ENCODE measurements at regions not wholly inside any gene's neighbourhood (a gene's known extent, or its start where the extent isn't known, plus 50 kb on each side); places are given as distances from the start of the nearest gene placed in this dataset.

DNA sequence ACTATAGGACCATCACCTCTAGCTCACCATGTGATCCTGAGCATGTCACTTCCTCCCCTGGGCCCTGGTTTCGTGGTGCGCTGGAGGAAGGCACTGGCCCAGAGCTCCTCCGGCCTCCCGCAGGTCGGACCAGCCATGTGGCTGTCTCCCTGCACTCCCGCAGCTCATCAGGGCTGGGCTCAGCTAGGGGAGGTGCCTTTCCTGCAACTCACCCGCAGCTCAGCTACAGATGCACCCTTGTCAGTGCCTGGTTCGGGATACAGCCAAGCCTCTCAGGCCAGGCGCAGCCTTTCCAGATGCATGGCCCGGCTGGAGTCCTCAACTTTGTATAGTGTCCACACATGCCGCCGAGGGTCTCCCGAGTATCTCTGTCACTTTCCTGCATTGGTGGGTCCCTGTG lies 138.2 kb upstream of the VSTM2B start:
- Histone ChIP-seq H3K27ac (ENCODE audit: low read length) (no peak overlapping the region), H3K79me2 (replicated peaks; ENCODE audit: insufficient read depth, low read length) (no peaks in the 10 kb centered on the region), H3K9me2 (ENCODE audit: insufficient read depth, low read length) (no peaks in the 10 kb centered on the region), H3K4me3 (ENCODE audit: low read length) (no peak overlapping the region), H3K27me3 (ENCODE audit: insufficient read depth, low read depth, low read length) (no peaks in the 10 kb centered on the region), H2AFZ (ENCODE audit: low read depth, low read length) (no peak overlapping the region), H3K36me3 (ENCODE audit: insufficient read depth, low read length) (no peaks in the 10 kb centered on the region), H4K20me1 (ENCODE audit: insufficient read depth) (no peaks in the 10 kb centered on the region), H3K9ac (ENCODE audit: low read length) (no peak overlapping the region), H3F3A (ENCODE audit: insufficient read depth, low read length, poor library complexity, severe bottlenecking) (no peaks in the 10 kb centered on the region), H3K9me3 (ENCODE audit: low read length) (no peaks in the 10 kb centered on the region), H3K4me2 (ENCODE audit: low read length) (no peak overlapping the region)
- TF ChIP-seq RAD21 (conservative IDR thresholded peaks at IDR 0.05) (no peak), MXI1 (conservative IDR thresholded peaks at IDR 0.05; ENCODE audit: poor library complexity, severe bottlenecking) (no peak), TAF1 (IDR thresholded peaks at IDR 0.05; ENCODE audit: low read depth) (no peak), POLR2AphosphoS5 (IDR thresholded peaks at IDR 0.05) (no peak), EP300 (conservative IDR thresholded peaks at IDR 0.05; ENCODE audit: poor library complexity, severe bottlenecking) (no peak), EZH2 (IDR thresholded peaks at IDR 0.05; ENCODE audit: borderline replicate concordance, insufficient read depth, low read length, poor library complexity, severe bottlenecking) (no peak), SMC3 (conservative IDR thresholded peaks at IDR 0.05; ENCODE audit: poor library complexity) (no peak)
- TF ChIP-seq, protein P1, sequence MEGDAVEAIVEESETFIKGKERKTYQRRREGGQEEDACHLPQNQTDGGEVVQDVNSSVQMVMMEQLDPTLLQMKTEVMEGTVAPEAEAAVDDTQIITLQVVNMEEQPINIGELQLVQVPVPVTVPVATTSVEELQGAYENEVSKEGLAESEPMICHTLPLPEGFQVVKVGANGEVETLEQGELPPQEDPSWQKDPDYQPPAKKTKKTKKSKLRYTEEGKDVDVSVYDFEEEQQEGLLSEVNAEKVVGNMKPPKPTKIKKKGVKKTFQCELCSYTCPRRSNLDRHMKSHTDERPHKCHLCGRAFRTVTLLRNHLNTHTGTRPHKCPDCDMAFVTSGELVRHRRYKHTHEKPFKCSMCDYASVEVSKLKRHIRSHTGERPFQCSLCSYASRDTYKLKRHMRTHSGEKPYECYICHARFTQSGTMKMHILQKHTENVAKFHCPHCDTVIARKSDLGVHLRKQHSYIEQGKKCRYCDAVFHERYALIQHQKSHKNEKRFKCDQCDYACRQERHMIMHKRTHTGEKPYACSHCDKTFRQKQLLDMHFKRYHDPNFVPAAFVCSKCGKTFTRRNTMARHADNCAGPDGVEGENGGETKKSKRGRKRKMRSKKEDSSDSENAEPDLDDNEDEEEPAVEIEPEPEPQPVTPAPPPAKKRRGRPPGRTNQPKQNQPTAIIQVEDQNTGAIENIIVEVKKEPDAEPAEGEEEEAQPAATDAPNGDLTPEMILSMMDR (IDR thresholded peaks at IDR 0.05; ENCODE audit: poor library complexity, severe bottlenecking) = no peak
- TF ChIP-seq, protein P2, sequence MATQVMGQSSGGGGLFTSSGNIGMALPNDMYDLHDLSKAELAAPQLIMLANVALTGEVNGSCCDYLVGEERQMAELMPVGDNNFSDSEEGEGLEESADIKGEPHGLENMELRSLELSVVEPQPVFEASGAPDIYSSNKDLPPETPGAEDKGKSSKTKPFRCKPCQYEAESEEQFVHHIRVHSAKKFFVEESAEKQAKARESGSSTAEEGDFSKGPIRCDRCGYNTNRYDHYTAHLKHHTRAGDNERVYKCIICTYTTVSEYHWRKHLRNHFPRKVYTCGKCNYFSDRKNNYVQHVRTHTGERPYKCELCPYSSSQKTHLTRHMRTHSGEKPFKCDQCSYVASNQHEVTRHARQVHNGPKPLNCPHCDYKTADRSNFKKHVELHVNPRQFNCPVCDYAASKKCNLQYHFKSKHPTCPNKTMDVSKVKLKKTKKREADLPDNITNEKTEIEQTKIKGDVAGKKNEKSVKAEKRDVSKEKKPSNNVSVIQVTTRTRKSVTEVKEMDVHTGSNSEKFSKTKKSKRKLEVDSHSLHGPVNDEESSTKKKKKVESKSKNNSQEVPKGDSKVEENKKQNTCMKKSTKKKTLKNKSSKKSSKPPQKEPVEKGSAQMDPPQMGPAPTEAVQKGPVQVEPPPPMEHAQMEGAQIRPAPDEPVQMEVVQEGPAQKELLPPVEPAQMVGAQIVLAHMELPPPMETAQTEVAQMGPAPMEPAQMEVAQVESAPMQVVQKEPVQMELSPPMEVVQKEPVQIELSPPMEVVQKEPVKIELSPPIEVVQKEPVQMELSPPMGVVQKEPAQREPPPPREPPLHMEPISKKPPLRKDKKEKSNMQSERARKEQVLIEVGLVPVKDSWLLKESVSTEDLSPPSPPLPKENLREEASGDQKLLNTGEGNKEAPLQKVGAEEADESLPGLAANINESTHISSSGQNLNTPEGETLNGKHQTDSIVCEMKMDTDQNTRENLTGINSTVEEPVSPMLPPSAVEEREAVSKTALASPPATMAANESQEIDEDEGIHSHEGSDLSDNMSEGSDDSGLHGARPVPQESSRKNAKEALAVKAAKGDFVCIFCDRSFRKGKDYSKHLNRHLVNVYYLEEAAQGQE (IDR thresholded peaks at IDR 0.05; ENCODE audit: borderline replicate concordance) = no peak

- H3K27ac ChIP-seq (ENCODE audit: low read length) = no peak overlapping the region
- H3K9me3 ChIP-seq (ENCODE audit: low read length) = no peaks in the 10 kb centered on the region
- TF ChIP-seq MXI1 (conservative IDR thresholded peaks at IDR 0.05; ENCODE audit: poor library complexity, severe bottlenecking) (no peak), SMC3 (conservative IDR thresholded peaks at IDR 0.05; ENCODE audit: poor library complexity) (no peak), TAF1 (IDR thresholded peaks at IDR 0.05; ENCODE audit: low read depth) (no peak), RAD21 (conservative IDR thresholded peaks at IDR 0.05) (no peak), EP300 (conservative IDR thresholded peaks at IDR 0.05; ENCODE audit: poor library complexity, severe bottlenecking) (no peak)
- TF ChIP-seq, protein P1 (IDR thresholded peaks at IDR 0.05; ENCODE audit: poor library complexity, severe bottlenecking) = no peak
- H3F3A ChIP-seq (ENCODE audit: insufficient read depth, low read length, poor library complexity, severe bottlenecking) = no peaks in the 10 kb centered on the region
- H3K4me3 ChIP-seq (ENCODE audit: low read length) = no peak overlapping the region
- H3K36me3 ChIP-seq (ENCODE audit: insufficient read depth, low read length) = no peaks in the 10 kb centered on the region
- no peaks in the 10 kb centered on the region for H3K9me2 ChIP-seq (ENCODE audit: insufficient read depth, low read length)
- no peak overlapping the region for H3K9ac ChIP-seq (ENCODE audit: low read length)
- H3K27me3 ChIP-seq (ENCODE audit: insufficient read depth, low read depth, low read length) = no peaks in the 10 kb centered on the region
- no peak overlapping the region for H3K4me2 ChIP-seq (ENCODE audit: low read length)
- H3K79me2 ChIP-seq (replicated peaks; ENCODE audit: insufficient read depth, low read length) = no peaks in the 10 kb centered on the region
- H2AFZ ChIP-seq (ENCODE audit: low read depth, low read length) = no peak overlapping the region
- H4K20me1 ChIP-seq (ENCODE audit: insufficient read depth) = no peaks in the 10 kb centered on the region
Observed at GRCh38 chr19:29389495-29389894, 136.3 kb upstream of the VSTM2B start.

Data from neural cell (in vitro differentiated cells).